Stomach (tissue), 4 donors: ENCODE measurements at regions not wholly inside any gene's neighbourhood (a gene's known extent, or its start where the extent isn't known, plus 50 kb on each side); places are given as distances from the start of the nearest gene placed in this dataset.

Experiments used
- CTCF ChIP-seq, 7 experiments: fragments of 450-650 bp in 4 of 7; fragments of 200-600 bp in 3 of 7; sonication (generic) in 3 of 7; IDR thresholded peaks; one replicate each; pipeline ENCODE4 v1.5.1; 2016 to 2019; ENCODE audit warnings: antibody characterized with exemption in 7 of 7, control low read depth in 2 of 7, mild to moderate bottlenecking in 1 of 7
- POLR2A ChIP-seq, 4 donors: fragments of 450-650 bp; IDR thresholded peaks; one replicate each; pipeline ENCODE4 v1.6.1; 2016; ENCODE audit warnings: antibody characterized with exemption in 4 of 4, control low read depth in 2 of 4, mild to moderate bottlenecking in 1 of 4, moderate library complexity in 1 of 4

- no peak for TF ChIP-seq POLR2A (IDR thresholded peaks at IDR 0.05)
- TF ChIP-seq CTCF (IDR thresholded peaks at IDR 0.05), result no peak
Measured at GRCh38 chr9:80500300-80500699, 928.5 kb downstream of the TLE4 start.
